Mucosa of rectum (tissue), 2 donors: ENCODE measurements at regions not wholly inside any gene's neighbourhood (a gene's known extent, or its start where the extent isn't known, plus 50 kb on each side); places are given as distances from the start of the nearest gene placed in this dataset.
"Not testable (repeated sequence)": the region's sequence is repeated elsewhere in the genome, so short reads cannot be mapped to it uniquely, and the experiment has no call there.

Experiments used
- H3K27ac ChIP-seq, 2 donors: one replicate each; pipeline ENCODE4 v1.7.0; 2013; ENCODE audit warnings: inconsistent platforms in 2 of 2, low read depth in 2 of 2, low read length in 2 of 2
- H3K27me3 ChIP-seq, 2 donors: one replicate each; pipeline ENCODE4 v1.7.0; 2013; ENCODE audit warnings: low read length in 2 of 2; ENCODE audit not compliant: control insufficient read depth in 2 of 2, insufficient read depth in 2 of 2
- H3K36me3 ChIP-seq, 2 donors: one replicate each; pipeline ENCODE4 v1.7.0; 2013; ENCODE audit warnings: low read length in 2 of 2; ENCODE audit not compliant: control insufficient read depth in 2 of 2, insufficient read depth in 2 of 2
- H3K4me1 ChIP-seq, 2 donors: one replicate each; pipeline ENCODE4 v1.7.0; 2013; ENCODE audit warnings: low read length in 2 of 2, mild to moderate bottlenecking in 1 of 2; ENCODE audit not compliant: control insufficient read depth in 2 of 2, insufficient read depth in 2 of 2
- H3K4me3 ChIP-seq, 2 donors: one replicate each; pipeline ENCODE4 v1.7.0; 2013; ENCODE audit warnings: low read length in 2 of 2
- H3K9ac ChIP-seq, 2 donors: one replicate each; pipeline ENCODE4 v1.7.0; 2013; ENCODE audit warnings: low read length in 2 of 2, low read depth in 1 of 2, mild to moderate bottlenecking in 1 of 2
- H3K9me3 ChIP-seq, 2 donors: one replicate each; pipeline ENCODE4 v1.7.0; 2013; ENCODE audit warnings: low read length in 2 of 2; ENCODE audit not compliant: control insufficient read depth in 2 of 2
- donor health status: healthy.
- donor health status: Normal muscosa, but diverticular disease.

GRCh38 chr7:82507365-82507975, 63.9 kb upstream of the CACNA2D1 start:
- no peaks in the 10 kb centered on the region for H3K4me1 ChIP-seq
- no peaks in the 10 kb centered on the region for H3K27me3 ChIP-seq
- H3K9me3 ChIP-seq: no peaks in the 10 kb centered on the region
- H3K27ac ChIP-seq: no peak overlapping the region
- H3K36me3 ChIP-seq: no peaks in the 10 kb centered on the region
- H3K9ac ChIP-seq: no peak overlapping the region
- H3K4me3 ChIP-seq: peak overlapping the region in 1 of 2 donors; percentile 60

DNA sequence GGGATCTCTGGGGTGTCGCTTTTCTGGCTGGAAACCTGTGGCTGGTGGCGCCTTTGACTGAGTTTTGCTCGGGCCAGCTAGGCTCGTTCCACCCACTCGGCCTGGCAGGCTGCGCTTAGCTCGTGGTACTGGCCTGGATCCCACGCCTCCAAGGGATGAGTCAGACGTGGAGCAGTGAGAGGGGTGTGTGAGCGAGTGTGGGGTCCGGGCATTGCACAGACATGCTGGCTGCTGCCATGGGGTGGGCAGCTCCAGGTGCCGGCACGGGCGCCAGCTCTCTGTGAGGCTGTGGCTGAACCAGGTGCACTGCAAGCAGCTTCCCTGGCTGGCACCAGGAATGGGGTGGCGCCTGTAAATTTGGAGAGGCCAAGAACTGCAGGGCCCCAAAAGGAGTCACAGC, 63.1 kb upstream of the CACNA2D1 start:
- Histone ChIP-seq H3K27me3 (no peaks in the 10 kb centered on the region), H3K4me3 (no peak overlapping the region), H3K27ac (no peak overlapping the region), H3K9me3 (no peaks in the 10 kb centered on the region), H3K36me3 (no peaks in the 10 kb centered on the region), H3K4me1 (no peaks in the 10 kb centered on the region), H3K9ac (no peak overlapping the region)

- Histone ChIP-seq H3K4me1 (no peaks in the 10 kb centered on the region), H3K27me3 (no peaks in the 10 kb centered on the region), H3K27ac (no peak overlapping the region), H3K4me3 (no peak overlapping the region), H3K9me3 (no peaks in the 10 kb centered on the region), H3K36me3 (no peaks in the 10 kb centered on the region), H3K9ac (no peak overlapping the region)
Observed at GRCh38 chr7:82506208-82506607, 62.6 kb upstream of the CACNA2D1 start.

DNA sequence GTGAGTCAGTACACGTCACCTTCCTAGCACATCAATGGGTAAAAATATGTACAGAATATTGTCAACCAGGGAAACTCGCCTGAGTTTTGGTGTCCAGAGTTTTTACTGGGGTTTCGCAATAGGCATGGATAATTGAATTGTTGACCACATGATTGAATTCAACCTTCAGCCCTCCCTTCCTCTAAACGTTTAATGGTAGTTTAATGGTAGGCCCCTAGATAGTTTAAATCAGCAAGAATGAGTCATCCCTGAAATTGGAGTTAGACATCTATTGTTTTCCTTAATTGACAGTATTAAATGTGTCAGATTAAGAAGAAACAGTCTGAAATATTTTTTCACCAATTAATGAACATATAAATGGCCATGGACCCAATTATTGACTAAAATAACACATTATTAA, 57.8 kb upstream of the CACNA2D1 start:
- Histone ChIP-seq H3K27ac (no peak overlapping the region), H3K27me3 (no peaks in the 10 kb centered on the region), H3K36me3 (no peaks in the 10 kb centered on the region), H3K4me3 (no peak overlapping the region), H3K9me3 (no peaks in the 10 kb centered on the region), H3K9ac (no peak overlapping the region), H3K4me1 (no peaks in the 10 kb centered on the region)

- not testable (repeated sequence) for H3K27ac ChIP-seq, H3K4me1 ChIP-seq, H3K4me3 ChIP-seq, H3K27me3 ChIP-seq, H3K9ac ChIP-seq, H3K36me3 ChIP-seq, H3K9me3 ChIP-seq
Observed at GRCh38 chr7:82499546-82499945, 56.0 kb upstream of the CACNA2D1 start.

- no peaks in the 10 kb centered on the region for H3K4me1 ChIP-seq
- H3K4me3 ChIP-seq: no peak overlapping the region
- no peak overlapping the region for H3K9ac ChIP-seq
- no peaks in the 10 kb centered on the region for H3K9me3 ChIP-seq
- no peaks in the 10 kb centered on the region for H3K27me3 ChIP-seq
- H3K27ac ChIP-seq: no peak overlapping the region
- H3K36me3 ChIP-seq: no peaks in the 10 kb centered on the region
Observed at GRCh38 chr7:82494420-82494819, 50.8 kb upstream of the CACNA2D1 start.
